Sigmoid colon (tissue), 4 donors: ENCODE measurements at regions not wholly inside any gene's neighbourhood (a gene's known extent, or its start where the extent isn't known, plus 50 kb on each side); places are given as distances from the start of the nearest gene placed in this dataset.

Experiments
- CTCF ChIP-seq, 4 experiments: fragments of 450-650 bp in 3 of 4; fragments of 200-600 bp in 1 of 4; IDR thresholded peaks; one replicate each; pipeline ENCODE4 v1.5.1; 2016 to 2019; ENCODE audit warnings: antibody characterized with exemption in 4 of 4, mild to moderate bottlenecking in 3 of 4, moderate library complexity in 2 of 4
- EP300 ChIP-seq, 4 donors: sonication (generic); formaldehyde crosslinking; IDR thresholded peaks; one replicate each; pipeline ENCODE4 v1.6.1; 2017; ENCODE audit warnings: antibody characterized with exemption in 4 of 4
- POLR2AphosphoS5 ChIP-seq, 4 donors: sonication (generic); formaldehyde crosslinking; IDR thresholded peaks; one replicate each; pipeline ENCODE4 v1.6.1; 2017; ENCODE audit warnings: antibody characterized with exemption in 4 of 4

DNA sequence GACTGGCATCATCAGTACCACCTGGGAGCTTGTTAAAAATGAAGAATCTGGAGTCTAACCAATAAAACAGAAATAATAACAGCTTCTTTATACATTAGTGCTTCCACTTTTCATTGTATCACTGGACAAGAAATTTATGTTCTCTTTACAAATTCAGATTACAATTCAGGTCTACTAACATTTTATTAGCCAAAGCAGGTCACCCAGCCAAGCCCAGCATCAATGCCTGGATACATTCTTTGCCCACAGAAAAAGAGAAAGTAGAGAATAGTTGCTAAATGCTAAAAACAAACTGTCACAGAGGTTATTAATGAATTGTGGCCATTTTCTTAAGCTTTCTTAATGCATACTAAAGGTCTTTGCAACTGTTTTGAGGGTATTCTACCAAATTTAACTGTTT is 458.3 kb downstream of the BTBD3 start:
- TF ChIP-seq EP300 (IDR thresholded peaks at IDR 0.05) (no peak), POLR2AphosphoS5 (IDR thresholded peaks at IDR 0.05) (no peak), CTCF (IDR thresholded peaks at IDR 0.05) (no peak)
